ENCODE measurements at regions not wholly inside any gene's neighbourhood (a gene's known extent, or its start where the extent isn't known, plus 50 kb on each side); places are given as distances from the start of the nearest gene placed in this dataset.

- no peak for TF ChIP-seq POLR2AphosphoS5 (IDR thresholded peaks at IDR 0.05; ENCODE audit: low read depth, low read length)
- no peak for TF ChIP-seq POLR2A (IDR thresholded peaks at IDR 0.05; ENCODE audit: low read depth, low read length)
- no peak for TF ChIP-seq SPI1 (IDR thresholded peaks at IDR 0.05; ENCODE audit: low read depth, low read length)
- no peak for TF ChIP-seq TAF1 (IDR thresholded peaks at IDR 0.05; ENCODE audit: low read depth, low read length)
- TF ChIP-seq PAX5 (IDR thresholded peaks at IDR 0.05; ENCODE audit: insufficient read depth, low read length, severe bottlenecking): no peak
- no peak for TF ChIP-seq POU2F2 (IDR thresholded peaks at IDR 0.05; ENCODE audit: low read depth, low read length)
Observed at GRCh38 chr3:107920538-107920937, 170.3 kb downstream of the CD47 start.
